Stimulated activated CD4-positive, alpha-beta T cell treated with anti-CD3 and anti-CD28 coated beads, Interleukin-2, amount 100 ng/mL, for 48 hours (primary cell): ENCODE measurements at regions not wholly inside any gene's neighbourhood (a gene's known extent, or its start where the extent isn't known, plus 50 kb on each side); places are given as distances from the start of the nearest gene placed in this dataset.

Source experiments
- DNase-seq, 2 donors: peaks; one replicate each; pipeline ENCODE4 v3.0.0-alpha.2; 2020

DNA sequence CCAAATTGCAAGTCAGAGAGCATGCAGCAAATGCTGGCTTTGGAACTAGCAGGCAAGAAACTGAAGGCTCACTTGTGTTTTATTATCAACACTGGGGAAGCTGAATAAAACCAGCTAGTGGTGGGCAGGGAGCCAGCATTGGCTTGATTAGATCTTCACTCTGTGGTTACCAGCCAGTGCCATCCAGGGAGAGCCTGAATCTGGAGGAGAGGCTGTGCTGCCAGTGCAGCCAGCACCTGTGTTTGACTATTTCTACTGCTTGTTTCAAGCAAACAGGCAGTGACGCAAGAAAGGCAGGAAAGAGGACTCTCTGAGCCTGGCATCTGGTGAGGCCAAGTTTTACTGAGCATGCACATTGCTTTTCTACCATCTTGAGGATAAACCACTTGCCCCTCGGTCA is 247.0 kb downstream of the PHLDA1 start:
- no peak for DNase-seq

- DNase-seq = no peak
Observed at GRCh38 chr12:75783093-75783877, 248.3 kb downstream of the PHLDA1 start.

- no peak for DNase-seq
Observed at GRCh38 chr12:75782069-75782581, 249.5 kb downstream of the PHLDA1 start.

DNA sequence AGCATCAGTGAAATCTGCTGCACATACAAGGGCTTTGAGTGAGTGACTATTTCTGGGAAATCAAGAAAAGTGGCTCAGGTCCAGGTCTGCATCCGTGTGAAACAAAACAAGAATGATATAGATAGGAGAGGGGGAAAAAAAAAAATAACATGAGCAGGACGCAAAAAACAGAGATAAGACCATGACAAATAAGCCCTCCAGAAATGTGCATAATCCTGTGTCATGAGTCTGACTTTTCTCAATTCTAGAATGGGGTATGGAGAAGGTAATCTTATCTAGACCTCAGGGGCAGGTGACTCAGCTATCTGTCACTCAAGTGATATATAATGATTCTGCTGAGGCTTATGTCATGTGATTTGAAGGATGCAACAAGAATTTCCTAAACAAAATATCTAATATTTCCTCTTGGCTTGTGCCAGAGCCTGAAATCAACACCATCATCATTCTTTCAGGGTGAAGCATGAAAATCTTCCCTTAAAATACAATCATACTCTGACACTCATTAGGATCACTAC is 250.0 kb downstream of the PHLDA1 start:
- no peak for DNase-seq

- DNase-seq = no peak
Observed at GRCh38 chr12:75779891-75780496, 251.6 kb downstream of the PHLDA1 start.

GRCh38 chr12:75774261-75775052 is 257.1 kb downstream of the PHLDA1 start:
- no peak for DNase-seq

DNA sequence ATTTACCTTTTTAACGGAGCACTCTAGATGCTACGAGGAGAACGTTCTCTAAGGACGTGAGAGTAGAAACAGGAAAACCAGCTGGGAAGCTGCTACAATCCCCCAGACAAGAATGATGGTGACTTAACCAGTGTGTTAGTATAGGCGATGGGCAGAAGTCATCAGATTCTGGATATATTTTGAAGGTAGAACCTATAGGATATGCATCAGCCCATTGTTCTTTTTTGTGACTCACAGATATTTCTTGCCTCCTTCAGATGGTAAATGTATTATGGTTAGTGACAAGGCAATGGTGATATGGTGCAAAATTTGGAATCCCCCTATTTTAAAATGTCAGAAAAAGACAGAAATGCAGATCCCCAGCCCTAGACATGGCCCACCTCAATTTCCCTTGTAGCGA is 258.2 kb downstream of the PHLDA1 start:
- DNase-seq = no peak

GRCh38 chr12:75771023-75771422 is 259.6 kb upstream of the KRR1 start:
- DNase-seq = no peak

DNA sequence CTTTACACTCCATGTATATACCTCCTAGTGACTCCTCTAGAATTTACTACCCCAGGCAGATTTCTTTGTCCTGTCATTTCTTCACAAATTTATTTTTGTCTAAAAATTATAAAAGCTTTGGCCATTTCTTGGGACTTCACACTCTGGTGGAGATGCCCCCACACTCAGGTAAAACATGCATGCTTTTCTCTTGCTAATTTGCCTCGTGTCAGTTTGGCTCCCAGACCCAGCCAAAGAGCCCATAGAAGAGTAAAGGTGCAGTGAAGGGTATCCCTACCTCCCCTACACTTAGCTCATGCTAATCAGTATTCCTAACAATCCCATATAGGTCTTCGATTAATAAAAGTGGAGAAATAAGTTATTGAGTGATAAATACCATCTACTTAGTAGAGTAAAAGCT is 256.5 kb upstream of the KRR1 start:
- DNase-seq = no peak

GRCh38 chr12:75766263-75767160 is 255.1 kb upstream of the KRR1 start:
- DNase-seq = no peak

GRCh38 chr12:75765170-75766059 is 254.0 kb upstream of the KRR1 start:
- DNase-seq = no peak

- no peak for DNase-seq
Observed at GRCh38 chr12:75764091-75764841, 252.9 kb upstream of the KRR1 start.

DNA sequence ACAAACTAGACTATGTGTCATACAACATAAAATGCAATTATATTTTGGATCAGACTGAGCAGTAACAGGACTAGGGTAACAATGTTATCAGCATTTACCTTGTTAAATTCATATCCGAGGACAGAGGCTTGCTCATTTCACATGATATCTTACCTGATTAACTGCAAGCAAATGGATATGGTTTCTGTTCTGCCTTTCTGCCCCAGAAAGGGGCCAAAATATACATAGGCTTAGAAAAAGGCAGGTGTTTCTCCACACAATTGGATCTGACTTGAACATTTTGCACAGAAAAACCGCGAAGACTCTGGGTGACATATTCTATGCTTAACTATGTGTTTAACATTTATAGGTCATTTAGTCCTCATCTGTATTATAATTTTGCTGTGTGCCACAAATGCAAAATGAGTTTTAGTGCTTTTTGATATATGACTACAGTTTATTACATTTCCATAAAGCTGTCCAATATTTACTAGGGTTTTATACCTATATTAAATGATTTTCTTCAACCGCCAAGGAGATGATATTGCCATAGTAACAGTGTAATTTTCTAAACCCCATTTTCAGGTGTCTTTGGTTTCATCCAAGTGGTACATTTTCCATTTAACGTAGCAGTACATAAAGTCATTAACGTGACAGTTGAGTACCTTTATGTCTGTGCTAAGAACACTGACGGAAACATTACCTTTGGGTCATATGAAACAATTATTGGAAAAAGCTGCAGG is 249.3 kb upstream of the KRR1 start:
- no peak for DNase-seq

GRCh38 chr12:75759842-75760572 is 248.6 kb upstream of the KRR1 start:
- DNase-seq = no peak

DNA sequence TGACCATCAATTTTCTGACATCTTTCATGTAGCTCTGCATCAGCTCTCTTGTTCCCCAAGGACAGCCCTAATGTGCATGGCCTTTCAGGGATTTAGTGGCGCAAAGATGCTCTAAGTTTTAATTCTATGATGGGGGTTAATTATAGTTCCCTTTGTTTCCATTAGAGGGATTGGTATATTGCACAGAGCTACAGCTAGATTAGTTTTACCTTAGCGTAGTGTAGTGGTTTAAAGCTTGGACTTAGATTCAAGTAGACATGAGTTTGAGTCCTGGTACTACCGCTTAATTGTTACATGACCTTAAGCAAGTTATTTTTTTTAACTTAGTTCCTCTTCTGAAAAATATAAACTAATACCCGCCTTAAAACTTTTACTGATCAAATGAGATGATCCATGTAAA is 247.8 kb upstream of the KRR1 start:
- DNase-seq = no peak

DNA sequence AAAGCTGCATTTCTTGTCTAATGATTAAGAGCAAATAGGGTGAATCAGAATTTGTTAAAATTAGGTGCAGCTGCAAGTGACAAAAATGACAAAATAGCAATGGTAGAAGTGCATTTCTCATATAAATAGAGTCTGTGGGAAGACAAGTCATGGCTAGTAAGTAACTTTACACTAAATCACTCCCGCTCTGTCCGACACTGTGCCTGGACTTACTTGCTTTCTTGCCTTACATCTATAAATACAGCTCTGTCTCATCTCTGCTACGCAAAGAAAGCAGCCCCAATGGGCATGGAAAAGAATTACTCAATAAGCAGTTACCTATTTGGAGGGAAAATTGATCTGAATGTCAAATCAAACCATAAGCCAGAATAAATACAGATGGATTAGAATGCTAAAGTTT is 245.4 kb upstream of the KRR1 start:
- no peak for DNase-seq

GRCh38 chr12:75756111-75756510 is 244.7 kb upstream of the KRR1 start:
- DNase-seq = no peak

DNA sequence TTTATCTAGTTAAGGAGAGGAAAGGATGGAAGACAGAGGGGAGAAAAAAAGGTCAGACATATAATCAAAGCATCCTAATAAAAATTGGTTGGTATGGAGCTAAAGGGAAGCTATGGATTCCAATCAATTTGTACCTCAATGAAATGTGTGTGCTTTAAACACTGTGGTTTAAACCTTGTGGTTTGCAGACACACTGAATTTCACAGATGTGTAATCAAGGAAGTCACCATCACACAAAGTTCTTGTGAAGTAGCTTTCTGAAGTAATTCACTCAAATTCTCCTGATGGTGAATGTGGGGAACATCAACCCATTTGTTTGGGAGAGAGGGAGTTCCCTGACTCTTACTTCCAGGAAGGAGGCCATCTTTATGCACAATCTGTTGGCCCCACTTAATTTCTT is 243.3 kb upstream of the KRR1 start:
- no peak for DNase-seq

DNA sequence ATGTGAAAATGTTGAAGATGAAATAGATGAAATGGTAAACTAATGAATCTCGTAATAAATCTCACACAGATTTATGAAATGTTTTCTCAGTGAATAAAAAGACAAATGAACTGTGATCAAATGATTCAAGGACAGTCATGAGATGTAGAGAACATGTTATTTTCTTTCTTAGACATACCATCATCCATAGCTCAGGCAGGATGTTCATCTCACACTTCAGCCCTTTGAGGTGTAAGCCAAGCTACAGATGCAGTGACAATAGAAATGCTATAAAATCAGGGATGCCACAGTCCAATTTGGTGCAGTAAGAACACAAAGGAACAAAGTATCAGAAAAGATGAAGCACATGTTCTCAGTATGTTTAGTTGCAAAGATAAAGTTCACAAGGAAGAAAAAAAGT is 242.7 kb upstream of the KRR1 start:
- no peak for DNase-seq
